H9 (cell line): ENCODE measurements at regions not wholly inside any gene's neighbourhood (a gene's known extent, or its start where the extent isn't known, plus 50 kb on each side); places are given as distances from the start of the nearest gene placed in this dataset.

Experiments used
- DNase-seq: peaks from one replicate; pipeline ENCODE4 v3.0.0-alpha.2; 2017
- H2AFZ ChIP-seq: one replicate; pipeline ENCODE4 v1.6.1; 2013; ENCODE audit warnings: mild to moderate bottlenecking, low read length, control low read depth, moderate library complexity
- H2AK5ac ChIP-seq: 2 replicates; pipeline ENCODE4 v1.6.1; 2013; ENCODE audit warnings: low read length, control low read depth, mixed read lengths; ENCODE audit not compliant: insufficient read length
- H2BK120ac ChIP-seq: one replicate; pipeline ENCODE4 v1.6.1; 2013; ENCODE audit warnings: low read depth, mild to moderate bottlenecking, low read length, control low read depth, inconsistent platforms; ENCODE audit not compliant: poor library complexity, severe bottlenecking
- H2BK12ac ChIP-seq: 2 replicates; pipeline ENCODE4 v1.6.1; 2013; ENCODE audit warnings: low read length, control low read depth, mixed read lengths, low read depth; ENCODE audit not compliant: insufficient read length
- H2BK15ac ChIP-seq: 2 replicates; pipeline ENCODE4 v1.6.1; 2013; ENCODE audit warnings: low read depth, low read length, control low read depth
- H2BK20ac ChIP-seq: one replicate; pipeline ENCODE4 v1.6.1; 2013; ENCODE audit warnings: low read depth, mild to moderate bottlenecking, low read length, control low read depth, inconsistent platforms; ENCODE audit not compliant: poor library complexity, severe bottlenecking
- H2BK5ac ChIP-seq: 2 replicates; pipeline ENCODE4 v1.6.1; 2013; ENCODE audit warnings: low read length, control low read depth, mixed read lengths; ENCODE audit not compliant: insufficient read length
- H3K14ac ChIP-seq: 2 replicates; pipeline ENCODE4 v1.6.1; 2013; ENCODE audit warnings: low read length, control low read depth; ENCODE audit not compliant: insufficient read depth
- H3K18ac ChIP-seq: 2 replicates; pipeline ENCODE4 v1.6.1; 2013; ENCODE audit warnings: low read depth, mild to moderate bottlenecking, mixed read lengths, low read length, control low read depth; ENCODE audit not compliant: insufficient read length
- H3K23ac ChIP-seq: 2 replicates; pipeline ENCODE4 v1.6.1; 2013; ENCODE audit warnings: low read length, control low read depth, mixed read lengths, low read depth; ENCODE audit not compliant: insufficient read length
- H3K23me2 ChIP-seq: 2 replicates; pipeline ENCODE4 v1.6.1; 2013; ENCODE audit warnings: low read depth, mild to moderate bottlenecking, mixed read lengths, low read length, control low read depth; ENCODE audit not compliant: insufficient read length, poor library complexity, severe bottlenecking
- H3K27ac ChIP-seq: 2 replicates; pipeline ENCODE4 v1.5.1; 2013; ENCODE audit warnings: low read length, control low read depth, mixed read lengths, low read depth; ENCODE audit not compliant: insufficient read length
- H3K27me3 ChIP-seq: 2 replicates; pipeline ENCODE4 v1.6.1; 2013; ENCODE audit warnings: low read length, control low read depth, inconsistent platforms; ENCODE audit not compliant: insufficient read depth
- H3K4ac ChIP-seq: 2 replicates; pipeline ENCODE4 v1.6.1; 2013; ENCODE audit warnings: low read depth, mild to moderate bottlenecking, control low read depth, inconsistent platforms, low read length, moderate library complexity
- H3K4me1 ChIP-seq: 2 replicates; pipeline ENCODE4 v1.6.1; 2013; ENCODE audit warnings: low read length, control low read depth, inconsistent platforms; ENCODE audit not compliant: insufficient read depth
- H3K4me2 ChIP-seq: 2 replicates; pipeline ENCODE4 v1.6.1; 2013; ENCODE audit warnings: low read length, control low read depth, mixed read lengths; ENCODE audit not compliant: insufficient read length, insufficient read depth
- H3K56ac ChIP-seq: 2 replicates; pipeline ENCODE4 v1.6.1; 2013; ENCODE audit warnings: low read depth, mild to moderate bottlenecking, mixed read lengths, low read length, control low read depth; ENCODE audit not compliant: insufficient read length
- H3K79me1 ChIP-seq: 2 replicates; pipeline ENCODE4 v1.6.1; 2013; ENCODE audit warnings: low read depth, mild to moderate bottlenecking, moderate library complexity, low read length, control low read depth, inconsistent platforms; ENCODE audit not compliant: insufficient read depth, poor library complexity, severe bottlenecking
- H3K79me2 ChIP-seq: 2 replicates; pipeline ENCODE4 v1.6.1; 2013; ENCODE audit warnings: low read length, control low read depth, inconsistent platforms; ENCODE audit not compliant: insufficient read depth
- H3K9ac ChIP-seq: 2 replicates; pipeline ENCODE4 v1.6.1; 2013; ENCODE audit warnings: low read length, control low read depth, mixed read lengths; ENCODE audit not compliant: insufficient read length; ENCODE audit errors: extremely low read depth
- H3K9me3 ChIP-seq: one replicate; pipeline ENCODE4 v1.6.1; 2013; ENCODE audit warnings: low read depth, low read length, inconsistent platforms; ENCODE audit not compliant: control insufficient read depth
- H3T11ph ChIP-seq: one replicate; pipeline ENCODE4 v1.6.1; 2013; ENCODE audit warnings: mild to moderate bottlenecking, low read length, control low read depth, inconsistent platforms
- H4K20me1 ChIP-seq: one replicate; pipeline ENCODE4 v1.6.1; 2013; ENCODE audit not compliant: control insufficient read depth, insufficient read length, insufficient read depth
- H4K5ac ChIP-seq: 2 replicates; pipeline ENCODE4 v1.6.1; 2013; ENCODE audit warnings: low read depth, mild to moderate bottlenecking, mixed read lengths, low read length, control low read depth; ENCODE audit not compliant: insufficient read length
- H4K8ac ChIP-seq: replicated peaks from 2 replicates; pipeline ENCODE4 v1.6.1; 2013; ENCODE audit warnings: low read length, control low read depth, mixed read lengths, low read depth; ENCODE audit not compliant: insufficient read length
- H4K91ac ChIP-seq: 2 replicates; pipeline ENCODE4 v1.6.1; 2013; ENCODE audit warnings: low read depth, mild to moderate bottlenecking, moderate library complexity, mixed read lengths, low read length, control low read depth; ENCODE audit not compliant: insufficient read length
- H3K27ac Mint-ChIP-seq, 3 experiments: 2 replicates in 2 of 3; 3 replicates in 1 of 3; pipeline ENCODE4 v1.8.0; 2020 to 2021; ENCODE audit warnings: mixed read lengths in 3 of 3, mild to moderate bottlenecking in 1 of 3, moderate library complexity in 1 of 3
- H3K27me3 Mint-ChIP-seq: 2 replicates; pipeline ENCODE4 v1.8.0; 2021; ENCODE audit warnings: low read depth, mild to moderate bottlenecking, moderate library complexity, mixed read lengths
- H3K36me3 Mint-ChIP-seq, 3 experiments: 2 replicates in 2 of 3; 3 replicates in 1 of 3; pipeline ENCODE4 v1.8.0; 2020 to 2021; ENCODE audit warnings: low read depth in 3 of 3, mixed read lengths in 3 of 3; ENCODE audit not compliant: insufficient read depth in 1 of 3
- H3K4me1 Mint-ChIP-seq, 2 experiments: 2 replicates each; pipeline ENCODE4 v1.8.0; 2020; ENCODE audit warnings: mixed read lengths in 2 of 2
- H3K4me3 Mint-ChIP-seq, 2 experiments: 2 replicates in 1 of 2; 3 replicates in 1 of 2; pipeline ENCODE4 v1.8.0; 2020 to 2021; ENCODE audit warnings: mild to moderate bottlenecking in 2 of 2, mixed read lengths in 2 of 2, moderate library complexity in 1 of 2
- H3K9me3 Mint-ChIP-seq, 2 experiments: 2 replicates in 1 of 2; 3 replicates in 1 of 2; pipeline ENCODE4 v1.8.0; 2020; ENCODE audit warnings: mild to moderate bottlenecking in 2 of 2, mixed read lengths in 2 of 2, moderate library complexity in 1 of 2
- CTCF ChIP-seq: fragments of 200-600 bp; sonication (generic); conservative IDR thresholded peaks from 3 replicates; pipeline ENCODE4 v1.8.0; 2021; ENCODE audit warnings: antibody characterized with exemption, mild to moderate bottlenecking
- WGBS: extraction: QIAGEN DNeasy Blood & Tissue Kit; methylation state at CpG from one replicate; pipeline ENCODE4 v1.1.7; 2013; ENCODE audit warnings: missing lambda C conversion rate, low lambda C conversion rate, mixed read lengths; ENCODE audit not compliant: insufficient read length; ENCODE audit errors: extremely low coverage; 5-methylcytosine and 5-hydroxymethylcytosine counted together

GRCh38 chr2:45323344-45323743 is 287.7 kb downstream of the SRBD1 start:
- Histone ChIP-seq H3K9ac (no peak overlapping the region), H2AK5ac (no peak overlapping the region), H2BK120ac (no peak overlapping the region), H3K14ac (no peak overlapping the region), H4K91ac (no peak overlapping the region), H3K4me1 (peaks cover 8% of the 10 kb centered on the region; the same call in 1 of the 2 replicates), H4K8ac (no peak overlapping the region), H2BK20ac (no peak overlapping the region), H3K23me2 (no peaks in the 10 kb centered on the region), H2BK15ac (no peak overlapping the region), H3T11ph (no peak overlapping the region), H4K20me1 (no peaks in the 10 kb centered on the region), H3K9me3 (no peaks in the 10 kb centered on the region), H3K23ac (no peak overlapping the region), H2BK12ac (no peak overlapping the region), H3K27me3 (no peaks in the 10 kb centered on the region), H3K79me2 (no peaks in the 10 kb centered on the region), H4K5ac (no peak overlapping the region), H3K4ac (no peak overlapping the region), H3K27ac (no peak overlapping the region), H2AFZ (no peak overlapping the region), H3K56ac (no peak overlapping the region), H3K4me2 (no peak overlapping the region), H3K18ac (no peak overlapping the region), H2BK5ac (no peak overlapping the region), H3K79me1 (no peaks in the 10 kb centered on the region)
- peaks cover 1% of the 10 kb centered on the region; the same call in 1 of the 2 replicates for H3K27me3 Mint-ChIP-seq
- DNase-seq: no peak
- peaks cover 9 to 20% of the 10 kb centered on the region in 2 experiments for H3K4me1 Mint-ChIP-seq
- peaks cover 6 to 14% of the 10 kb centered on the region in 2 experiments for H3K9me3 Mint-ChIP-seq
- no peak overlapping the region for H3K27ac Mint-ChIP-seq
- no peak overlapping the region for H3K4me3 Mint-ChIP-seq
- peaks cover 1 to 6% (median 4%) of the 10 kb centered on the region in 3 experiments; a peak in 4 of 7 replicates for H3K36me3 Mint-ChIP-seq
- TF ChIP-seq CTCF: no peak
- WGBS: no CpG with 5 or more reads among the region's 3 CpGs
